ENCODE measurements at regions not wholly inside any gene's neighbourhood (a gene's known extent, or its start where the extent isn't known, plus 50 kb on each side); places are given as distances from the start of the nearest gene placed in this dataset.

GRCh38 chr1:168401341-168401740, 120.7 kb downstream of the TBX19 start:
- no peak for TF ChIP-seq GATA3 (IDR thresholded peaks at IDR 0.05; ENCODE audit: borderline replicate concordance)
- TF ChIP-seq RFX5 (IDR thresholded peaks at IDR 0.05) = no peak
- TF ChIP-seq, protein P1, sequence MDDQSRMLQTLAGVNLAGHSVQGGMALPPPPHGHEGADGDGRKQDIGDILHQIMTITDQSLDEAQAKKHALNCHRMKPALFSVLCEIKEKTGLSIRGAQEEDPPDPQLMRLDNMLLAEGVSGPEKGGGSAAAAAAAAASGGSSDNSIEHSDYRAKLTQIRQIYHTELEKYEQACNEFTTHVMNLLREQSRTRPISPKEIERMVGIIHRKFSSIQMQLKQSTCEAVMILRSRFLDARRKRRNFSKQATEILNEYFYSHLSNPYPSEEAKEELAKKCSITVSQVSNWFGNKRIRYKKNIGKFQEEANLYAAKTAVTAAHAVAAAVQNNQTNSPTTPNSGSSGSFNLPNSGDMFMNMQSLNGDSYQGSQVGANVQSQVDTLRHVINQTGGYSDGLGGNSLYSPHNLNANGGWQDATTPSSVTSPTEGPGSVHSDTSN (IDR thresholded peaks at IDR 0.05) = no peak
- no peak for TF ChIP-seq CEBPB (IDR thresholded peaks at IDR 0.05)
- no peak for TF ChIP-seq MAZ (IDR thresholded peaks at IDR 0.05; ENCODE audit: borderline replicate concordance, low read depth, low read length)
- no peak for TF ChIP-seq ZSCAN20 (CRISPR knock-in tag; IDR thresholded peaks at IDR 0.05)
- no peak for TF ChIP-seq NFE2L2 (conservative IDR thresholded peaks at IDR 0.05; ENCODE audit: low read length)
- no peak for TF ChIP-seq NPAS2 (CRISPR knock-in tag; IDR thresholded peaks at IDR 0.05; ENCODE audit: borderline replicate concordance)
- no peak for TF ChIP-seq HOXB5 (CRISPR knock-in tag; IDR thresholded peaks at IDR 0.05)
- TF ChIP-seq FOXS1 (CRISPR knock-in tag; IDR thresholded peaks at IDR 0.05) = no peak
- no peak for TF ChIP-seq ZNF302 (CRISPR knock-in tag; IDR thresholded peaks at IDR 0.05)
- no peak for TF ChIP-seq CBX2 (IDR thresholded peaks at IDR 0.05; ENCODE audit: borderline replicate concordance, low read depth)
- no peak for TF ChIP-seq ELK1 (IDR thresholded peaks at IDR 0.05; ENCODE audit: low read depth, low read length)
- TF ChIP-seq HOXB13 (CRISPR knock-in tag; IDR thresholded peaks at IDR 0.05; ENCODE audit: low read depth) = no peak
- TF ChIP-seq EHF (CRISPR knock-in tag; IDR thresholded peaks at IDR 0.05) = no peak
- TF ChIP-seq HOXA7 (CRISPR knock-in tag; IDR thresholded peaks at IDR 0.05) = no peak
- TF ChIP-seq CHD2 (IDR thresholded peaks at IDR 0.05; ENCODE audit: low read length, partially characterized antibody) = no peak
- WGBS (ENCODE audit: missing lambda C conversion rate) = 69% methylated on average over 3 of the region's 3 CpGs
- Histone ChIP-seq H3K9me3 (peaks cover 3% of the 10 kb centered on the region; the same call in 1 of the 3 replicates), H3K4me3 (no peak overlapping the region), H3K27ac (no peak overlapping the region), H3K4me1 (peaks cover 14% of the 10 kb centered on the region), H3K4me2 (no peak overlapping the region)
- CTCF ChIA-PET = no interaction called here
- ATAC-seq = no peak
- POLR2A ChIA-PET = interaction anchor here (0.7 kb wide), 1 partner anchor 108 kb away, joined by 9 read pairs; no protein-coding TSS in a partner anchor
- FAIRE-seq = no peak
- DNase-seq (ENCODE audit: low read depth in 1 of 2, low spot score in 1 of 2) = no peak

GRCh38 chr1:168400139-168400538, 119.5 kb downstream of the TBX19 start:
- WGBS (ENCODE audit: missing lambda C conversion rate) = 79% methylated on average over 1 of the region's 1 CpG
- Histone ChIP-seq H3K27ac (no peak overlapping the region), H3K4me2 (no peak overlapping the region), H3K4me3 (no peak overlapping the region), H3K9me3 (no peaks in the 10 kb centered on the region), H3K4me1 (peaks cover 14% of the 10 kb centered on the region)
- ChIA-PET CTCF (interaction anchor here (0.6 to 2.6 kb wide), 3 partner anchors 40 to 175 kb away, joined by 3 to 8 read pairs (median 3); no protein-coding TSS in a partner anchor), POLR2A (no interaction called here)
- DNase-seq (ENCODE audit: low read depth in 1 of 2, low spot score in 1 of 2) (no peak), ATAC-seq (no peak), FAIRE-seq (no peak)
- TF ChIP-seq, protein P2, sequence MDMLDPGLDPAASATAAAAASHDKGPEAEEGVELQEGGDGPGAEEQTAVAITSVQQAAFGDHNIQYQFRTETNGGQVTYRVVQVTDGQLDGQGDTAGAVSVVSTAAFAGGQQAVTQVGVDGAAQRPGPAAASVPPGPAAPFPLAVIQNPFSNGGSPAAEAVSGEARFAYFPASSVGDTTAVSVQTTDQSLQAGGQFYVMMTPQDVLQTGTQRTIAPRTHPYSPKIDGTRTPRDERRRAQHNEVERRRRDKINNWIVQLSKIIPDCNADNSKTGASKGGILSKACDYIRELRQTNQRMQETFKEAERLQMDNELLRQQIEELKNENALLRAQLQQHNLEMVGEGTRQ (IDR thresholded peaks at IDR 0.05) = no peak
- no peak for TF ChIP-seq FOSL2 (IDR thresholded peaks at IDR 0.05)
- TF ChIP-seq FOSL2 (CRISPR knock-in tag; IDR thresholded peaks at IDR 0.05) = no peak
- TF ChIP-seq RAD21 (conservative IDR thresholded peaks at IDR 0.05 in 1 of 2, IDR thresholded peaks at IDR 0.05 in 1 of 2) = no peak

DNA sequence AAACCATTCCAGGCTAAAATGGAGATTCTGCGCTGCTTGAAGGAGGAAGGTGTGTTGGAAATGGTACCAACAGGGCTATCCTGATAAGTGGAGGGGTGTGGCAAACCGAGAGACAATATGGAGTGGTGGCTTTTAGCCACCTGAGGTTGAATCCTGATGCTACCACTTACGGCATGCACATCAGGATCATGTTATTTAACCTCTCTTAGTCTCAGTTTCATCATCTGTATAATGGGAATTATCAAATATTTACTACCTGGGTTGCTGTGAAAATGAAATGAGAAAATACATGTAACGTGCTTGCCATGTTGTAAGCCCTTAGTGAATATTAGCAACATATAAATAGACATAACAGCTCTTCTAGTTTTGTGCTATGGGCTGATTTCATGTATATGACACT, 117.1 kb downstream of the TBX19 start:
- H3K4me1 ChIP-seq = peaks cover 19% of the 10 kb centered on the region
- no peak for ATAC-seq
- no peak overlapping the region for H3K27ac ChIP-seq
- H3K4me2 ChIP-seq = no peak overlapping the region
- 67% methylated on average over 4 of the region's 4 CpGs for WGBS (ENCODE audit: missing lambda C conversion rate)
- POLR2A ChIA-PET = no interaction called here
- no peak overlapping the region for H3K4me3 ChIP-seq
- CTCF ChIA-PET = interaction anchor here (0.6 to 0.9 kb wide), 4 partner anchors 11 to 430 kb away, joined by 3 to 6 read pairs (median 4); no protein-coding TSS in a partner anchor
- no peaks in the 10 kb centered on the region for H3K9me3 ChIP-seq
- no peak for FAIRE-seq
- no peak for TF ChIP-seq HEYL (CRISPR knock-in tag; IDR thresholded peaks at IDR 0.05)
- no peak for TF ChIP-seq POLR2AphosphoS2 (conservative IDR thresholded peaks at IDR 0.05; ENCODE audit: low read length)
- TF ChIP-seq CEBPB (IDR thresholded peaks at IDR 0.05) = no peak
- no peak for TF ChIP-seq FOSL2 (IDR thresholded peaks at IDR 0.05)
- no peak for TF ChIP-seq FOSL2 (CRISPR knock-in tag; IDR thresholded peaks at IDR 0.05)
- no peak for TF ChIP-seq RNF2 (IDR thresholded peaks at IDR 0.05; ENCODE audit: borderline replicate concordance, low read depth)
- TF ChIP-seq FOSB (CRISPR knock-in tag; IDR thresholded peaks at IDR 0.05) = no peak
- TF ChIP-seq ZC3H11A (IDR thresholded peaks at IDR 0.05) = no peak
- no peak for TF ChIP-seq ZSCAN20 (CRISPR knock-in tag; IDR thresholded peaks at IDR 0.05)
- TF ChIP-seq MYC (IDR thresholded peaks at IDR 0.05; ENCODE audit: borderline replicate concordance, low read length) = no peak
- no peak for TF ChIP-seq NPAS2 (CRISPR knock-in tag; IDR thresholded peaks at IDR 0.05; ENCODE audit: borderline replicate concordance)
- TF ChIP-seq NFE2L2 (conservative IDR thresholded peaks at IDR 0.05; ENCODE audit: low read length) = no peak
- no peak for DNase-seq (ENCODE audit: low read depth in 1 of 2, low spot score in 1 of 2)
